ENCODE measurements at regions not wholly inside any gene's neighbourhood (a gene's known extent, or its start where the extent isn't known, plus 50 kb on each side); places are given as distances from the start of the nearest gene placed in this dataset.

DNA sequence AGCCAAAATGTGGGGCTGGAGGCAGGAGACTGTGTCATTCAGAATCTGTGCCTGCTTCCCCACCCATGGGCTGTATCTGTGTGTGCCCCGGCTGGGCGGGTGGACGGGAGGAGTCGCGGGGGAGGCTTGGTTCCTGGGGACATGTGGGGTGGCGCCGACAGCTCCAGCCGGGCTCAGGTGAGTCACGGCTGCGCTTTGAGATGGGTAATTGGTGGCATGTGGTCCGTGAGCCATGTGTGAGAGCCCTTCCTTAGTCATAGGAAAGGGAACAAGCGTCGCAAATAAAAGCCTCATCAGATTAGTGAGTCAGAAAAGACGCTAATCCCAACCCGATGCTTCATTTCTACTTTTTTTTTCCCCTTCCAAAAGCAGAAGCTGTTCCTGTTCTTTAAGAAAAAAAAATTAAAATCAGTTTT, 118.6 kb upstream of the ZNF536 start (continued):
- TF ChIP-seq RAD21 (IDR thresholded peaks at IDR 0.05 in 1 of 2, conservative IDR thresholded peaks at IDR 0.05 in 1 of 2; ENCODE audit: low read depth in 2 of 2, low read length in 2 of 2) (no peak), FOSL1 (IDR thresholded peaks at IDR 0.05; ENCODE audit: insufficient read depth, low read depth, low read length) (no peak), KDM1A (IDR thresholded peaks at IDR 0.05; ENCODE audit: borderline replicate concordance, low read length) (no peak), CBX5 (IDR thresholded peaks at IDR 0.05; ENCODE audit: low read depth, low read length) (no peak)
- TF ChIP-seq, protein P1, sequence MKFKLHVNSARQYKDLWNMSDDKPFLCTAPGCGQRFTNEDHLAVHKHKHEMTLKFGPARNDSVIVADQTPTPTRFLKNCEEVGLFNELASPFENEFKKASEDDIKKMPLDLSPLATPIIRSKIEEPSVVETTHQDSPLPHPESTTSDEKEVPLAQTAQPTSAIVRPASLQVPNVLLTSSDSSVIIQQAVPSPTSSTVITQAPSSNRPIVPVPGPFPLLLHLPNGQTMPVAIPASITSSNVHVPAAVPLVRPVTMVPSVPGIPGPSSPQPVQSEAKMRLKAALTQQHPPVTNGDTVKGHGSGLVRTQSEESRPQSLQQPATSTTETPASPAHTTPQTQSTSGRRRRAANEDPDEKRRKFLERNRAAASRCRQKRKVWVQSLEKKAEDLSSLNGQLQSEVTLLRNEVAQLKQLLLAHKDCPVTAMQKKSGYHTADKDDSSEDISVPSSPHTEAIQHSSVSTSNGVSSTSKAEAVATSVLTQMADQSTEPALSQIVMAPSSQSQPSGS (IDR thresholded peaks at IDR 0.05; ENCODE audit: low read length), result no peak

Data from H1 (cell line).